HL-60 (cell line): ENCODE measurements at regions not wholly inside any gene's neighbourhood (a gene's known extent, or its start where the extent isn't known, plus 50 kb on each side); places are given as distances from the start of the nearest gene placed in this dataset.

Experiments
- CTCF ChIP-seq: IDR thresholded peaks from one replicate; pipeline ENCODE4 v1.5.1; 2011; ENCODE audit warnings: low read length, control low read depth, inconsistent platforms; ENCODE audit not compliant: insufficient read depth
- GABPA ChIP-seq: IDR thresholded peaks from 2 replicates; pipeline ENCODE4 v1.6.1; 2012; ENCODE audit warnings: low read depth
- POLR2AphosphoS5 ChIP-seq: IDR thresholded peaks from 2 replicates; pipeline ENCODE4 v1.6.1; 2012; ENCODE audit warnings: low read depth
- REST ChIP-seq: IDR thresholded peaks from 2 replicates; pipeline ENCODE4 v1.6.1; 2012; ENCODE audit warnings: low read depth; ENCODE audit not compliant: insufficient replicate concordance

- TF ChIP-seq CTCF: no peak
- TF ChIP-seq REST: no peak
- no peak for TF ChIP-seq POLR2AphosphoS5
- TF ChIP-seq GABPA: no peak
Measured at GRCh38 chr12:86513226-86513625, 257.0 kb upstream of the MGAT4C start.
